K562 (cell line): ENCODE measurements at regions not wholly inside any gene's neighbourhood (a gene's known extent, or its start where the extent isn't known, plus 50 kb on each side); places are given as distances from the start of the nearest gene placed in this dataset.

ENCODE experiments used
- ATAC-seq: fragments of 200-7000 bp; cut with Tn5 transposase; 3 replicates; pipeline ENCODE4 v1.9.1; 2020; ENCODE audit warnings: moderate library complexity
- BruUV-seq: library from RNA; stranded (reverse); fragments of 400-500 nt; replicated peaks from 2 replicates; lab custom pipeline; 2021; lab: Mats Ljungman, UMichigan
- CTCF ChIA-PET: fragments of 300-600 bp; formaldehyde crosslinking; extraction: SDS; loops from one replicate; lab custom pipeline; 2021; ENCODE audit warnings: low intra/inter-chr PET ratio; lab: Yijun Ruan, JAX
- POLR2A ChIA-PET: fragments of 300-600, 350-650 bp; sonication (Branson Sonifier 250); formaldehyde crosslinking; extraction: SDS; loops from one replicate; lab custom pipeline; 2021; ENCODE audit warnings: antibody characterized with exemption, inconsistent platforms; lab: Yijun Ruan, JAX
- DNase-seq, 4 experiments: peaks; one replicate each; pipeline versions ENCODE4 v3.0.0 to v3.0.0-alpha.2; 2011 to 2018; ENCODE audit warnings: low spot score in 3 of 4, mixed read lengths in 3 of 4; ENCODE audit errors: extremely low read depth in 1 of 4
- FAIRE-seq: peaks from 2 replicates; lab custom pipeline; 2011; peaks lifted over from hg19 to GRCh38; lab: Jason Lieb, UNC
- H2AFZ ChIP-seq: 2 replicates; pipeline ENCODE4 v1.6.0; 2011; ENCODE audit warnings: low read depth, low read length, control low read depth, inconsistent platforms
- H3K27ac ChIP-seq: fragments of 200-600 bp; 3 replicates; pipeline ENCODE4 v1.8.0; 2011; ENCODE audit warnings: low read depth, mild to moderate bottlenecking, control low read depth, inconsistent platforms, low read length, moderate library complexity, mixed read lengths; ENCODE audit errors: extremely low read depth
- H3K27me3 ChIP-seq, 2 experiments: fragments of 300-600 bp in 1 of 2; 2 replicates in 1 of 2; 3 replicates in 1 of 2; pipeline versions ENCODE4 v1.6.0 to v1.8.0; 2011; ENCODE audit warnings: inconsistent platforms in 2 of 2, low read length in 2 of 2, mild to moderate bottlenecking in 1 of 2, mixed read lengths in 1 of 2, moderate library complexity in 1 of 2; ENCODE audit not compliant: control insufficient read depth in 2 of 2, insufficient read depth in 2 of 2
- H3K36me3 ChIP-seq: fragments of 300-600 bp; 3 replicates; pipeline ENCODE4 v1.8.0; 2011; ENCODE audit warnings: mild to moderate bottlenecking, low read length, inconsistent platforms; ENCODE audit not compliant: control insufficient read depth, insufficient read depth
- H3K4me1 ChIP-seq, 2 experiments: fragments of 200-600 bp in 1 of 2; replicated peaks in 1 of 2; 2 replicates in 1 of 2; 3 replicates in 1 of 2; pipeline versions ENCODE4 v1.5.1 to v1.8.0; 2011; ENCODE audit warnings: inconsistent platforms in 2 of 2, low read length in 2 of 2, mild to moderate bottlenecking in 1 of 2, mixed read lengths in 1 of 2, moderate library complexity in 1 of 2; ENCODE audit not compliant: control insufficient read depth in 2 of 2, insufficient read depth in 2 of 2
- H3K4me2 ChIP-seq: 2 replicates; pipeline ENCODE4 v1.6.1; 2011; ENCODE audit warnings: low read length, control low read depth, inconsistent platforms, mixed read lengths; ENCODE audit not compliant: insufficient read depth
- H3K4me3 ChIP-seq: fragments of 200-600 bp; sonication (generic), shearing (Covaris generic); 2 replicates; pipeline ENCODE4 v1.5.1; 2016; ENCODE audit warnings: control low read depth, inconsistent platforms
- H3K79me2 ChIP-seq: fragments of 200-600 bp; 3 replicates; pipeline ENCODE4 v1.8.0; 2011; ENCODE audit warnings: low read length, inconsistent platforms; ENCODE audit not compliant: control insufficient read depth, insufficient read depth
- H3K9ac ChIP-seq, 2 experiments: 2 replicates each; pipeline versions ENCODE4 v1.6.0 to v1.6.1; 2011; ENCODE audit warnings: low read depth in 2 of 2, low read length in 2 of 2, control low read depth in 1 of 2, inconsistent platforms in 1 of 2, mild to moderate bottlenecking in 1 of 2, mixed read lengths in 1 of 2; ENCODE audit not compliant: insufficient read depth in 1 of 2
- H3K9me1 ChIP-seq: one replicate; pipeline ENCODE4 v1.6.0; 2011; ENCODE audit warnings: inconsistent platforms, mild to moderate bottlenecking, low read length, moderate library complexity; ENCODE audit not compliant: control insufficient read depth, insufficient read depth
- H3K9me3 ChIP-seq: replicated peaks from 2 replicates; pipeline ENCODE4 v1.5.1; 2011; ENCODE audit warnings: low read depth, low read length, inconsistent platforms; ENCODE audit not compliant: control insufficient read depth, insufficient read depth
- H4K20me1 ChIP-seq: replicated peaks from 2 replicates; pipeline ENCODE4 v1.6.1; 2011; ENCODE audit warnings: low read length, inconsistent platforms, mixed read lengths; ENCODE audit not compliant: control insufficient read depth, insufficient read depth
- DMBX1 ChIP-seq: fragments of 250-450 bp; sonication (Bioruptor Pico); IDR thresholded peaks from 2 replicates; pipeline ENCODE4 v1.8.0; 2022; ENCODE audit warnings: inconsistent platforms, mild to moderate bottlenecking, moderate library complexity, borderline replicate concordance
- GATAD2B ChIP-seq: fragments of 450-650 bp; IDR thresholded peaks from 2 replicates; pipeline ENCODE4 v1.6.1; 2017; ENCODE audit warnings: mild to moderate bottlenecking, borderline replicate concordance
- POLR2B ChIP-seq: fragments of 450-650 bp; IDR thresholded peaks from 2 replicates; pipeline ENCODE4 v1.6.1; 2018; ENCODE audit warnings: low read depth; ENCODE audit not compliant: partially characterized antibody
- ZNF318 ChIP-seq, 2 experiments: fragments of 450-650 bp; IDR thresholded peaks; 2 replicates each; pipeline ENCODE4 v1.6.1; 2016; ENCODE audit warnings: mild to moderate bottlenecking in 2 of 2, borderline replicate concordance in 1 of 2, low read depth in 1 of 2, moderate library complexity in 1 of 2
- ZNF57 ChIP-seq: fragments of 450-650 bp; formaldehyde crosslinking; IDR thresholded peaks from 2 replicates; pipeline ENCODE4 v1.4.0; 2020; ENCODE audit warnings: mild to moderate bottlenecking, moderate library complexity
- ZNF79 ChIP-seq: fragments of 250-450 bp; sonication (Bioruptor Pico); IDR thresholded peaks from 2 replicates; pipeline ENCODE4 v1.4.0; 2020; ENCODE audit warnings: low read depth, mild to moderate bottlenecking, moderate library complexity
- WGBS: fragments of 100-300 bp; shearing (Covaris generic); methylation state at CpG from one replicate; pipeline ENCODE4 v1.1.6; 2016; ENCODE audit warnings: low coverage, mixed read lengths; ENCODE audit not compliant: insufficient coverage; ENCODE audit errors: missing lambda C conversion rate; 5-methylcytosine and 5-hydroxymethylcytosine counted together
- in situ Hi-C: fragments of 300-500 bp; cut with MboI; formaldehyde crosslinking; loops from 4 replicates; pipeline ENCODE4 v1.15.0; 2018; ENCODE audit warnings: inconsistent platforms, mixed read lengths
- intact Hi-C: fragments of 100-400 bp; cut with micrococcal nuclease; formaldehyde crosslinking; loops from 2 replicates; pipeline ENCODE4 v1.14.2; 2022
- TF ChIP-seq, protein P1 (sequence below): fragments of 250-450 bp; sonication (Bioruptor Pico); IDR thresholded peaks from 2 replicates; pipeline ENCODE4 v1.8.0; 2021; ENCODE audit warnings: borderline replicate concordance, mild to moderate bottlenecking, moderate library complexity; ENCODE audit not compliant: poor library complexity, severe bottlenecking
- TF ChIP-seq, protein P2 (sequence below): IDR thresholded peaks from 3 replicates; pipeline ENCODE4 v1.6.1; 2011; ENCODE audit warnings: borderline replicate concordance, mild to moderate bottlenecking; ENCODE audit not compliant: insufficient read length, insufficient read depth
- TF ChIP-seq, protein P3 (sequence below): sonication (generic); formaldehyde crosslinking; IDR thresholded peaks from 2 replicates; pipeline ENCODE4 v1.8.0; 2022; ENCODE audit warnings: mild to moderate bottlenecking, missing genetic modification reagents

DNA sequence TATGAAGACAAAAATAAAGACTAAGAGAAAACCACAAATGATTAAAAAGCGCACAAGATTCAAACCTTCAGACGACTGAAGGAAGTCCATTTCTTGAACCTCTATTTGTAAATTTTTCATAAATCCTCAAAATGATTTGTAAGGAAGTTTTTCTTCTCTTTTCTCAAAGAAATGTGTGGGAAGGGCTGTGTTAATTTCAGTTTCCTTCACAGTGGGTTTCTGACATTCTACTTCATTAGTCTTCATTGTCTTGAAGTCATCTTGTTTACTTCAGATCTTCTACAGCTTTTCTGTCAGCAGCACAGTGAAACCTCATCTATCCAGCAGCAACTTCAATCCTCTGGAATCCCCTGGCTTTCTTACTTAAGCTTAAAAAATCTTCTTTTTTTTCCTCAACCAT, 87.6 kb upstream of the MYLIP start:
- 85% methylated on average over 2 of the region's 2 CpGs for WGBS
- CTCF ChIA-PET: no interaction called here
- no peak for FAIRE-seq

More for the DNA sequence above, 87.6 kb upstream of the MYLIP start:
- in situ Hi-C loops (no loop called here), intact Hi-C loops (no loop called here)
- H2AFZ ChIP-seq: no peak overlapping the region
- H3K27ac ChIP-seq: no peak overlapping the region
- TF ChIP-seq, protein P1, sequence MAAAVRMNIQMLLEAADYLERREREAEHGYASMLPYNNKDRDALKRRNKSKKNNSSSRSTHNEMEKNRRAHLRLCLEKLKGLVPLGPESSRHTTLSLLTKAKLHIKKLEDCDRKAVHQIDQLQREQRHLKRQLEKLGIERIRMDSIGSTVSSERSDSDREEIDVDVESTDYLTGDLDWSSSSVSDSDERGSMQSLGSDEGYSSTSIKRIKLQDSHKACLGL (CRISPR knock-in tag): no peak
- TF ChIP-seq, protein P2, sequence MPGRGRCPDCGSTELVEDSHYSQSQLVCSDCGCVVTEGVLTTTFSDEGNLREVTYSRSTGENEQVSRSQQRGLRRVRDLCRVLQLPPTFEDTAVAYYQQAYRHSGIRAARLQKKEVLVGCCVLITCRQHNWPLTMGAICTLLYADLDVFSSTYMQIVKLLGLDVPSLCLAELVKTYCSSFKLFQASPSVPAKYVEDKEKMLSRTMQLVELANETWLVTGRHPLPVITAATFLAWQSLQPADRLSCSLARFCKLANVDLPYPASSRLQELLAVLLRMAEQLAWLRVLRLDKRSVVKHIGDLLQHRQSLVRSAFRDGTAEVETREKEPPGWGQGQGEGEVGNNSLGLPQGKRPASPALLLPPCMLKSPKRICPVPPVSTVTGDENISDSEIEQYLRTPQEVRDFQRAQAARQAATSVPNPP: no peak
- TF ChIP-seq POLR2B (no peak), ZNF318 (IDR thresholded peaks at IDR 0.05; ENCODE audit: borderline replicate concordance in 1 of 2, low read depth in 1 of 2) (no peak), GATAD2B (no peak), ZNF79 (CRISPR knock-in tag) (no peak), DMBX1 (CRISPR knock-in tag) (no peak), ZNF57 (CRISPR knock-in tag) (no peak)
- TF ChIP-seq, protein P3, sequence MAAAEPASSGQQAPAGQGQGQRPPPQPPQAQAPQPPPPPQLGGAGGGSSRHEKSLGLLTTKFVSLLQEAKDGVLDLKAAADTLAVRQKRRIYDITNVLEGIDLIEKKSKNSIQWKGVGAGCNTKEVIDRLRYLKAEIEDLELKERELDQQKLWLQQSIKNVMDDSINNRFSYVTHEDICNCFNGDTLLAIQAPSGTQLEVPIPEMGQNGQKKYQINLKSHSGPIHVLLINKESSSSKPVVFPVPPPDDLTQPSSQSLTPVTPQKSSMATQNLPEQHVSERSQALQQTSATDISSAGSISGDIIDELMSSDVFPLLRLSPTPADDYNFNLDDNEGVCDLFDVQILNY: no peak
- H3K9ac ChIP-seq: no peak overlapping the region
- no peaks in the 10 kb centered on the region; the same call in 2 of the 3 replicates for H3K36me3 ChIP-seq
- H4K20me1 ChIP-seq: no peaks in the 10 kb centered on the region
- ATAC-seq (no peak), DNase-seq (no peak)
- no peak overlapping the region for H3K4me2 ChIP-seq
- H3K9me1 ChIP-seq: no peaks in the 10 kb centered on the region
- BruUV-seq: no TSS peak
- H3K4me3 ChIP-seq: no peak overlapping the region
- H3K79me2 ChIP-seq: no peaks in the 10 kb centered on the region
- no peaks in the 10 kb centered on the region for H3K27me3 ChIP-seq
- H3K9me3 ChIP-seq: peaks cover 19% of the 10 kb centered on the region
- POLR2A ChIA-PET: no interaction called here
- peaks cover 7 to 27% of the 10 kb centered on the region in 2 experiments; a peak in 4 of 5 replicates for H3K4me1 ChIP-seq
